ENCODE measurements at regions not wholly inside any gene's neighbourhood (a gene's known extent, or its start where the extent isn't known, plus 50 kb on each side); places are given as distances from the start of the nearest gene placed in this dataset.

- TF ChIP-seq, protein P1, sequence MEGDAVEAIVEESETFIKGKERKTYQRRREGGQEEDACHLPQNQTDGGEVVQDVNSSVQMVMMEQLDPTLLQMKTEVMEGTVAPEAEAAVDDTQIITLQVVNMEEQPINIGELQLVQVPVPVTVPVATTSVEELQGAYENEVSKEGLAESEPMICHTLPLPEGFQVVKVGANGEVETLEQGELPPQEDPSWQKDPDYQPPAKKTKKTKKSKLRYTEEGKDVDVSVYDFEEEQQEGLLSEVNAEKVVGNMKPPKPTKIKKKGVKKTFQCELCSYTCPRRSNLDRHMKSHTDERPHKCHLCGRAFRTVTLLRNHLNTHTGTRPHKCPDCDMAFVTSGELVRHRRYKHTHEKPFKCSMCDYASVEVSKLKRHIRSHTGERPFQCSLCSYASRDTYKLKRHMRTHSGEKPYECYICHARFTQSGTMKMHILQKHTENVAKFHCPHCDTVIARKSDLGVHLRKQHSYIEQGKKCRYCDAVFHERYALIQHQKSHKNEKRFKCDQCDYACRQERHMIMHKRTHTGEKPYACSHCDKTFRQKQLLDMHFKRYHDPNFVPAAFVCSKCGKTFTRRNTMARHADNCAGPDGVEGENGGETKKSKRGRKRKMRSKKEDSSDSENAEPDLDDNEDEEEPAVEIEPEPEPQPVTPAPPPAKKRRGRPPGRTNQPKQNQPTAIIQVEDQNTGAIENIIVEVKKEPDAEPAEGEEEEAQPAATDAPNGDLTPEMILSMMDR (IDR thresholded peaks at IDR 0.05; ENCODE audit: control insufficient read depth, extremely low read depth, insufficient read depth): no peak
- no peak overlapping the region for H3K4me3 ChIP-seq (ENCODE audit: low read depth, low read length)
- no peak for DNase-seq (ENCODE audit: low read depth)
These were observed 135.6 kb downstream of the TPRA1 start for GRCh38 chr3:127454968-127455367.

DNA sequence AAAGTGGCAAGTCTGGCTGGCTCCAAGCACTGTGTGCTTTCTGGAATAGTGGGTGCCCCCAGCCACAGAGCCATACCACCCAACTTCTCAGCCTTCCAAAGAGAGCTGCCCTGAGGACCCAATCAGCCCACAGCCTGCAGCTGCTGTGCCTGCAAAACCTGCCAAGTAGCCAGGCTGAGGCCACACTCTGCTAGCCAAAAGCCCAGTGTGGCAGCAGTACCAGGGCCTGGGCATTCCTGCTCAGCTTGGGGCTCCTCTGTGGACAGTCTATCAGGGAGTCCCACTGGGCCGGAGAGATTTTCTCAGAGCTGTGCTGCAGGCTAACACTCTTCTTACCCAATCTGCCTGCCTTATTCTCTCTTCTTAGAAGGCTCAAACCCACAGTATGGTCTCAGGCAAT, 136.5 kb downstream of the TPRA1 start:
- DNase-seq (ENCODE audit: low read depth): no peak
- no peak overlapping the region for H3K4me3 ChIP-seq (ENCODE audit: low read depth, low read length)
- TF ChIP-seq, protein P1 (IDR thresholded peaks at IDR 0.05; ENCODE audit: control insufficient read depth, extremely low read depth, insufficient read depth): no peak

GRCh38 chr3:127452321-127452821, 138.2 kb downstream of the TPRA1 start:
- no peak overlapping the region for H3K4me3 ChIP-seq (ENCODE audit: low read depth, low read length)
- TF ChIP-seq, protein P1 (IDR thresholded peaks at IDR 0.05; ENCODE audit: control insufficient read depth, extremely low read depth, insufficient read depth): no peak
- no peak for DNase-seq (ENCODE audit: low read depth)

GRCh38 chr3:127451321-127451720, 139.2 kb downstream of the TPRA1 start:
- TF ChIP-seq, protein P1 (IDR thresholded peaks at IDR 0.05; ENCODE audit: control insufficient read depth, extremely low read depth, insufficient read depth): no peak
- DNase-seq (ENCODE audit: low read depth): no peak
- no peak overlapping the region for H3K4me3 ChIP-seq (ENCODE audit: low read depth, low read length)

DNA sequence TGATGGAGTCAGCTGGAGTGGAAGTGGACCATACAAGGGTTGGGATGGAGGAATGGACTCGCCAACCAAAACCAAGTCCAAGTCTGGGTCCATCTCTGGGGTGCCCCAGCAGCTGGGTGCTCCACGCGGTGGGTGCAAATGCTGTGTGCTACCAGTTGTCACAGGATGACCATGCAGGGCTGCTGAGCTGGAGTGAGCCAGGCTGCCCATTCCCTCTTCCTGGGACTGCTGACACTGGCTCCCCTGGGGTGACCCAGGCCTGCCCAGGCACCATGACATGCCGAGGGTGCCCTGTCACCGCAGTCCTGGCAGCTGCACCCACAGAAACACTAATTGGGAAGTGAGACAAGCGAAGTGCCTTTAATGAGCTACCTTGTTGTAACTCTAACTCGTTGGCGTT, 140.2 kb downstream of the TPRA1 start:
- TF ChIP-seq, protein P1 (IDR thresholded peaks at IDR 0.05; ENCODE audit: control insufficient read depth, extremely low read depth, insufficient read depth): no peak
- no peak overlapping the region for H3K4me3 ChIP-seq (ENCODE audit: low read depth, low read length)
- DNase-seq (ENCODE audit: low read depth): no peak

DNA sequence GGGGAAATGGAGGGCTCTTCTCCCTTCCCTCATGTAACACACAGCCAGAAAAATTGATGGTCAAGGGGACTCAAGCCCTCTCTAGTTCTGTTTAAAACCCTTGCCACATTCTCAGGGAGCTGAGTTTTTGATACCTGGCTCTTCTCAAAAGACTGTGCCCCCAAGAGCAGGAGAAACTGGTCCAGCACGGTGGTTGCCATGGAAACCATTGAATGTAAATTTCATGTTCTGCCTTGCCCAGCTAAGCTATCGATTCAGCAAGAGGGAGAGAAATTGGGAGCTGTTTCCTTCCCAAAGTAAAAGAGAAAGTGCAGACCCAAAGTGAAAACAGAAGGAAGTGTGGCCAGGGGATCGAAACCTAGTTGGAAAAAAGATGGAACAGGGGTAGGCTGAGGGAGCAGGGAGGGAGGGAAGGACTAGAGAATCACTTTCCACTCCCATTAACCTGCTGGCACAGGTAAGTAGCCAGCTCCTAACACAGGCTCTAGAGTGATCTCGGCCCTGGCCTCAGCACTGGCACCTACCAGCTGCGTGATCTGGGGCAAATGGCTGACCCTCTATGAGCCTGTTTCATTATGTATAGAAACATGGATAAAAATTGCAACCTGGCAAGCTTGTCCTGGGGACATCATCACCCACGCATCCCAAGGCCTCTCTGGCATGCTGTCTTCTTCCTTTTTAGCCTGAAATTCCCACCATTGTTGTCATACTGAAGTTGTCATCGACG, 140.9 kb downstream of the TPRA1 start:
- no peak overlapping the region for H3K4me3 ChIP-seq (ENCODE audit: low read depth, low read length)
- TF ChIP-seq, protein P1 (IDR thresholded peaks at IDR 0.05; ENCODE audit: control insufficient read depth, extremely low read depth, insufficient read depth): no peak
- DNase-seq (ENCODE audit: low read depth): no peak

DNA sequence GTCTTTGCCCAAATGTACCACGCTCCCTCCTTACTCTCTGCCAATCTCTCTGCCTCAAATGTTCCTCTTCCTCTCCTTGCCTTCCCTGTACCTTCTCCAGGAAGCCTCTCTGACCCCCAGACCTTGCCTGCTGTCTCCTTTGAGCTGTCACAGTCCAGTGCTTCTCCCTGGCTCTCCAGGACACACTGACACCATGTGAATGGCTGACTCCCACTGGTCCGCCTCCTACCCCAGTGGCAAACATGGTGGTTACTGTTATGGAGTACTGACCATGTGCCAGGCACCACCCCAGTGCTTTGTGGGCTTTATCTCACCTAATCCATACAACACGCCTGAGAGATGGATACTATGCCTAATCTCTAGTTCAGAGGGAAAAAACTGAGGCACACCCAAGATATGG, 141.9 kb downstream of the TPRA1 start:
- no peak overlapping the region for H3K4me3 ChIP-seq (ENCODE audit: low read depth, low read length)
- TF ChIP-seq, protein P1 (IDR thresholded peaks at IDR 0.05; ENCODE audit: control insufficient read depth, extremely low read depth, insufficient read depth): no peak

More for the DNA sequence above, 141.9 kb downstream of the TPRA1 start:
- no peak for DNase-seq (ENCODE audit: low read depth)
